Mammary epithelial cell (primary cell): ENCODE measurements at regions not wholly inside any gene's neighbourhood (a gene's known extent, or its start where the extent isn't known, plus 50 kb on each side); places are given as distances from the start of the nearest gene placed in this dataset.

ENCODE experiments used
- EZH2 ChIP-seq: IDR thresholded peaks from 2 replicates; pipeline ENCODE4 v1.6.1; 2012; ENCODE audit warnings: low read length, inconsistent platforms, borderline replicate concordance
- TF ChIP-seq, protein P1 (sequence below), 2 donors: IDR thresholded peaks in 1 of 2; conservative IDR thresholded peaks in 1 of 2; 2 replicates each; pipeline ENCODE4 v1.5.1; 2011 to 2012; ENCODE audit warnings: inconsistent platforms in 2 of 2, low read length in 2 of 2, mild to moderate bottlenecking in 2 of 2, control low read depth in 1 of 2, low read depth in 1 of 2; ENCODE audit not compliant: insufficient read depth in 1 of 2; ENCODE audit errors: extremely low read depth in 1 of 2

DNA sequence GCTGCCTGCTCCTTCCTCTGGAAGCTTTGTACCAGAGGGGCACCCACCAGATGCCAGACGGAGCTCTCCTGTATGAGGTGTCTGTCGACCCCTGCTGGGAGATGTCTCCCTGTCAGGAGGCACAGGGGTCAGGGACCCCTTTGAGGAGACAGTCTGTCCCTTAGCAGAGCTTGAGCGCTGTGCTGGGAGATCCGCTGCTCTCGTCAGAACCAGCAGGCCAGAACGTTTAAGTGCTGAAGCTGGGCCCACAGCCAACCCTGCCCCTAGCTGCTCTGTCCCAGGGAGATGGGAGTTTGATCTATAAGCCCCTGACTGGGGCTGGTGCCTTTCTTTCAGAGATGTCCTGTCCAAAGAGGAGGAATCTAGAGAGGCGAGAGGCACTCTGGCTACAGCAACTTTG is 260.3 kb upstream of the GPRIN3 start:
- TF ChIP-seq, protein P1, sequence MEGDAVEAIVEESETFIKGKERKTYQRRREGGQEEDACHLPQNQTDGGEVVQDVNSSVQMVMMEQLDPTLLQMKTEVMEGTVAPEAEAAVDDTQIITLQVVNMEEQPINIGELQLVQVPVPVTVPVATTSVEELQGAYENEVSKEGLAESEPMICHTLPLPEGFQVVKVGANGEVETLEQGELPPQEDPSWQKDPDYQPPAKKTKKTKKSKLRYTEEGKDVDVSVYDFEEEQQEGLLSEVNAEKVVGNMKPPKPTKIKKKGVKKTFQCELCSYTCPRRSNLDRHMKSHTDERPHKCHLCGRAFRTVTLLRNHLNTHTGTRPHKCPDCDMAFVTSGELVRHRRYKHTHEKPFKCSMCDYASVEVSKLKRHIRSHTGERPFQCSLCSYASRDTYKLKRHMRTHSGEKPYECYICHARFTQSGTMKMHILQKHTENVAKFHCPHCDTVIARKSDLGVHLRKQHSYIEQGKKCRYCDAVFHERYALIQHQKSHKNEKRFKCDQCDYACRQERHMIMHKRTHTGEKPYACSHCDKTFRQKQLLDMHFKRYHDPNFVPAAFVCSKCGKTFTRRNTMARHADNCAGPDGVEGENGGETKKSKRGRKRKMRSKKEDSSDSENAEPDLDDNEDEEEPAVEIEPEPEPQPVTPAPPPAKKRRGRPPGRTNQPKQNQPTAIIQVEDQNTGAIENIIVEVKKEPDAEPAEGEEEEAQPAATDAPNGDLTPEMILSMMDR (conservative IDR thresholded peaks at IDR 0.05 in 1 of 2, IDR thresholded peaks at IDR 0.05 in 1 of 2; ENCODE audit: extremely low read depth in 1 of 2, insufficient read depth in 1 of 2, low read depth in 1 of 2, low read length in 2 of 2), result no peak
- no peak for TF ChIP-seq EZH2
